Common myeloid progenitor, CD34-positive (primary cell): ENCODE measurements at regions not wholly inside any gene's neighbourhood (a gene's known extent, or its start where the extent isn't known, plus 50 kb on each side); places are given as distances from the start of the nearest gene placed in this dataset.

Experiments used
- CTCF ChIA-PET: fragments of 350-600 bp; sonication (Branson Sonifier 250); formaldehyde crosslinking; loops from one replicate; lab custom pipeline; 2021; ENCODE audit warnings: antibody characterized with exemption; lab: Charles Lee
- POLR2A ChIA-PET: fragments of 350-600 bp; sonication (Branson Sonifier 250); formaldehyde crosslinking; loops from one replicate; lab custom pipeline; 2021; ENCODE audit warnings: antibody characterized with exemption; lab: Charles Lee
- DNase-seq, 3 donors: peaks; one replicate each; pipeline versions ENCODE4 v3.0.0 to v3.0.0-alpha.2; 2013
- H3K27ac ChIP-seq, 2 experiments: 1 replicate in 1 of 2; 2 replicates in 1 of 2; pipeline ENCODE4 v1.7.0; 2013; ENCODE audit warnings: inconsistent platforms in 2 of 2, low read length in 2 of 2, mild to moderate bottlenecking in 2 of 2, low read depth in 1 of 2, moderate library complexity in 1 of 2; ENCODE audit not compliant: severe bottlenecking in 2 of 2, insufficient read depth in 1 of 2, poor library complexity in 1 of 2
- H3K27me3 ChIP-seq, 5 experiments: replicated peaks in 2 of 5; 1 replicate in 3 of 5; 2 replicates in 2 of 5; pipeline versions ENCODE4 v1.6.1 to v1.7.0; 2013; ENCODE audit warnings: low read length in 4 of 5, mild to moderate bottlenecking in 2 of 5, moderate library complexity in 2 of 5, inconsistent platforms in 1 of 5; ENCODE audit not compliant: insufficient read depth in 5 of 5, control insufficient read depth in 4 of 5
- H3K36me3 ChIP-seq, 4 experiments: 1 replicate in 2 of 4; 2 replicates in 2 of 4; pipeline versions ENCODE4 v1.6.1 to v1.7.0; 2013; ENCODE audit warnings: low read length in 3 of 4, control low read depth in 1 of 4, mild to moderate bottlenecking in 1 of 4; ENCODE audit not compliant: control insufficient read depth in 4 of 4, insufficient read depth in 4 of 4
- H3K4me1 ChIP-seq, 4 experiments: 1 replicate in 3 of 4; 2 replicates in 1 of 4; pipeline versions ENCODE4 v1.6.1 to v1.7.1; 2013; ENCODE audit warnings: low read length in 3 of 4, mild to moderate bottlenecking in 3 of 4, control low read depth in 1 of 4, inconsistent platforms in 1 of 4, moderate library complexity in 1 of 4; ENCODE audit not compliant: control insufficient read depth in 4 of 4, insufficient read depth in 4 of 4; ENCODE audit errors: control extremely low read depth in 1 of 4
- H3K4me3 ChIP-seq, 7 experiments: 1 replicate in 4 of 7; 2 replicates in 3 of 7; pipeline versions ENCODE4 v1.5.1 to v1.7.0; 2013; ENCODE audit warnings: mild to moderate bottlenecking in 7 of 7, low read length in 6 of 7, moderate library complexity in 6 of 7, inconsistent platforms in 2 of 7, low read depth in 2 of 7, control low read depth in 1 of 7; ENCODE audit not compliant: insufficient read depth in 4 of 7, control insufficient read depth in 1 of 7; ENCODE audit errors: extremely low read depth in 1 of 7
- H3K9me3 ChIP-seq, 5 experiments: 1 replicate in 4 of 5; 2 replicates in 1 of 5; pipeline versions ENCODE4 v1.6.1 to v1.7.1; 2013; ENCODE audit warnings: low read length in 4 of 5, mild to moderate bottlenecking in 2 of 5, inconsistent platforms in 1 of 5, low read depth in 1 of 5, moderate library complexity in 1 of 5; ENCODE audit not compliant: control insufficient read depth in 4 of 5, insufficient read depth in 2 of 5; ENCODE audit errors: control extremely low read depth in 1 of 5
- WGBS: methylation state at CpG from one replicate; pipeline ENCODE4 v1.1.5; 2013; ENCODE audit not compliant: insufficient coverage; 5-methylcytosine and 5-hydroxymethylcytosine counted together

DNA sequence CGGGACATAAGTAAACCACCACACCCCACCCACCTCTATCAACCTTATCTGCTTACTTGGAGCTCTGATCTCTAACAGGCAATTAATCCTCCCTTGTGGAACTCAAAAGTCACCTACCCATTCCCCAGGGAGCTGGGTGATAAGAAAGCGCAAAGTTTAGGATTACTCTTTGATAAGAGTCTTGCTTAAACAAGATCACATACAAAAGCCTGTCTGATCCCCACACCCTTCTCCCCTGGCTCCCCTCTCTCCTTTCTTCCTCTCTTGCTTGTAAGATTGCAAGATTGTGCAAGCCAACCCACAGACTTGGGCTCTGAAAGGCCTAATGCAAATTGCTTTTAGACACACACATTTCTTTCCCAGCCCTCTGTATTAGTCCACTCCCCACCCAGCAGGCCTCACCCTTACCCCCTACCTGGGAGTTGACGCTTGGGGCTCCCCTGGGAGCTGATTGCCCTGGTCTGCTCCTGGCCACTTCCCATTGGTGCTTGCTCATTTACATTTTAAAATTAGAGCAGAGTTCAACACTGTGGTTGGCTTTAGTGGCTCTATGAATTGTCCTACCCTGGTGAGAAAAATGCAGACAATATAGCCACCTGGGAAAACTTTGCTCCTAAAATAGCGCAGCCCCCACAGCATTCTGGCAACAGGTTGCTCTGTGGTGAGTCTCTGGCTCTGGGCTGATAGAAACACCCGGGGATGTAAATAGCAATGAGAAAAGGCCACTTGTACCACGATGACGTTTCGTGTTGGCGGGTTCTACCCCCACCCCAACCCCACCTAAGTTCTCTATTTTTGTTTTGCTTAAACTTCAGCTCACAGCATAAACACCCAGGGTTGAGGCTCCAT lies 58.9 kb upstream of the EPCAM start:
- ChIA-PET CTCF (interaction anchor here (0.6 to 5.2 kb wide), 8 partner anchors 9 to 327 kb away, joined by 3 to 27 read pairs (median 4); no protein-coding TSS in a partner anchor), POLR2A (interaction anchor here (1.4 kb wide), 1 partner anchor 9 kb away, joined by 3 read pairs; no protein-coding TSS in a partner anchor)
- H3K4me3 ChIP-seq, result peak overlapping the region in 3 of 7 experiments; percentile 20 to 45 (median 22)
- 19% methylated on average over 9 of the region's 9 CpGs for WGBS
- H3K4me1 ChIP-seq, result peaks cover 8 to 52% (median 42%) of the 10 kb centered on the region in 4 experiments
- peak; percentile 67 to 93 (median 91) for DNase-seq
- H3K9me3 ChIP-seq, result no peaks in the 10 kb centered on the region
- no peaks in the 10 kb centered on the region for H3K27me3 ChIP-seq
- peak overlapping the region; percentile 47 to 72 for H3K27ac ChIP-seq
- no peaks in the 10 kb centered on the region for H3K36me3 ChIP-seq

- H3K27ac ChIP-seq, result peak overlapping the region in 1 of 2 experiments; percentile 72
- no peaks in the 10 kb centered on the region for H3K27me3 ChIP-seq
- peak overlapping the region in 2 of 7 experiments; percentile 16 to 23 for H3K4me3 ChIP-seq
- ChIA-PET CTCF (interaction anchor here (0.6 to 2.2 kb wide), 5 partner anchors 9 to 326 kb away, joined by 3 to 7 read pairs (median 3); no protein-coding TSS in a partner anchor), POLR2A (no interaction called here)
- H3K36me3 ChIP-seq, result no peaks in the 10 kb centered on the region
- no peaks in the 10 kb centered on the region for H3K9me3 ChIP-seq
- peaks cover 8 to 52% (median 42%) of the 10 kb centered on the region in 4 experiments for H3K4me1 ChIP-seq
- 73% methylated on average over 4 of the region's 5 CpGs for WGBS
- no peak for DNase-seq
Measured at GRCh38 chr2:47309472-47309951, 59.6 kb upstream of the EPCAM start.

- Histone ChIP-seq H3K27me3 (no peaks in the 10 kb centered on the region), H3K4me3 (no peak overlapping the region), H3K27ac (no peak overlapping the region), H3K36me3 (no peaks in the 10 kb centered on the region), H3K9me3 (no peaks in the 10 kb centered on the region), H3K4me1 (peaks cover 16 to 53% (median 40%) of the 10 kb centered on the region in 4 experiments)
- ChIA-PET POLR2A (interaction anchor here (0.5 kb wide), 1 partner anchor 44 kb away, joined by 4 read pairs; no protein-coding TSS in a partner anchor), CTCF (interaction anchor here (0.6 to 2.9 kb wide), 7 partner anchors 16 to 389 kb away, joined by 3 to 20 read pairs (median 3); no protein-coding TSS in a partner anchor)
- no peak for DNase-seq
Measured at GRCh38 chr2:47307066-47307465, 62.0 kb upstream of the EPCAM start.

DNA sequence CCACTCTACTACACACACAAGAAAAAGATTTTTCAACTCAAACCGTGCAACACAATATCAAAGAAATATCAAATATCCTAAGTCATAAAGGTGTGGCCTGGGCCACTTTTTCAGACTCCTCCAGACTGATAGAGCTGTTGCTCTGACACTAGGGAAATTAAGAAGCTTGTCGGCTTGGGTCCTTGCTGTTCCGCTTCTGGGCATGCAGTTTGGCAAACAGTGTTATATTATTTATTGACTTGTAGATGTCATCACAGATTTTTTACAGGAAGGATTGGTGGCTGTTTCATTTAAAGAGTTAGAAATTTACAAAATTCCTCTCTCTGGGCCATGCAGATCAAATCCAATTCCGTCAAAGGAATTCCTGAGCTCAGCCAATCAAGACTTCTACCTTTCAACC lies 64.5 kb upstream of the EPCAM start:
- Histone ChIP-seq H3K27ac (no peak overlapping the region), H3K9me3 (no peaks in the 10 kb centered on the region), H3K36me3 (no peaks in the 10 kb centered on the region), H3K4me1 (peaks cover 23 to 53% (median 37%) of the 10 kb centered on the region in 4 experiments), H3K4me3 (no peak overlapping the region), H3K27me3 (no peaks in the 10 kb centered on the region)
- no peak for DNase-seq
- ChIA-PET POLR2A (no interaction called here), CTCF (interaction anchor here (1.3 to 1.8 kb wide), 2 partner anchors 13 to 19 kb away, joined by 4 to 5 read pairs; no protein-coding TSS in a partner anchor)
- WGBS, result 54% methylated on average over 3 of the region's 4 CpGs

- 61% methylated on average over 2 of the region's 3 CpGs for WGBS
- Histone ChIP-seq H3K36me3 (no peaks in the 10 kb centered on the region), H3K4me3 (no peak overlapping the region), H3K27ac (no peak overlapping the region), H3K9me3 (no peaks in the 10 kb centered on the region), H3K27me3 (no peaks in the 10 kb centered on the region), H3K4me1 (peaks cover 20 to 45% (median 31%) of the 10 kb centered on the region in 4 experiments)
- peak in 2 of 3 donors; percentile 15 to 27 for DNase-seq
- POLR2A ChIA-PET, result interaction anchor here (0.5 kb wide), 1 partner anchor 11 kb away, joined by 3 read pairs; no protein-coding TSS in a partner anchor
- CTCF ChIA-PET, result interaction anchor here (0.6 to 1.8 kb wide), 8 partner anchors 11 to 321 kb away, joined by 3 to 5 read pairs (median 3); no protein-coding TSS in a partner anchor
Measured at GRCh38 chr2:47303341-47304148, 65.6 kb upstream of the EPCAM start.

DNA sequence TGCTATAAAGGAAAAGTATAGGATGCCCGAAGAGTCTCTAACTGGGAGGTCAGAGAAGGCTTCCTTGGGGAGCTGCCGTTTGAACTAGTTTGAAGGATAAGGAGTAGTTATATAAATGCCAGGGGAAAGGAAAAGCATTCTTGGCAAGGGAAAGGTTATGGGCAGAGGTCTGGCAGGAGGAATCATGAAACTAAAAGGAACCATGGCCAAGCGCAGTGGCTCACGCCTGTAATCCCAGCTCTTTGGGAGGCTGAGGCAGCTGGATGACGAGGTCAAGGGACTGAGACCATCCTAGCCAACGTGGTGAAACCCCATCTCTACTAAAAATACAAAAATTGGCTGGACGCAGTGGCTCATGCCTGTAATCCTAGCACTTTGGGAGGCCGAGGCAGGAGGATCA lies 66.8 kb upstream of the EPCAM start:
- H3K4me1 ChIP-seq, result peaks cover 16 to 47% (median 29%) of the 10 kb centered on the region in 4 experiments
- H3K27me3 ChIP-seq, result no peaks in the 10 kb centered on the region
- CTCF ChIA-PET, result no interaction called here
- no peak for DNase-seq
- H3K4me3 ChIP-seq, result no peak overlapping the region
- WGBS, result 100% methylated on average over 2 of the region's 8 CpGs
- no peak overlapping the region for H3K27ac ChIP-seq
- H3K9me3 ChIP-seq, result no peaks in the 10 kb centered on the region
- POLR2A ChIA-PET, result interaction anchor here (0.8 kb wide), 1 partner anchor 462 kb away, joined by 3 read pairs; no protein-coding TSS in a partner anchor
- no peaks in the 10 kb centered on the region for H3K36me3 ChIP-seq
